K562 (cell line): ENCODE measurements at regions not wholly inside any gene's neighbourhood (a gene's known extent, or its start where the extent isn't known, plus 50 kb on each side); places are given as distances from the start of the nearest gene placed in this dataset.

Experiments used
- ATAC-seq: fragments of 200-7000 bp; cut with Tn5 transposase; 3 replicates; pipeline ENCODE4 v1.9.1; 2020; ENCODE audit warnings: moderate library complexity
- BruUV-seq: library from RNA; stranded (reverse); fragments of 400-500 nt; replicated peaks from 2 replicates; lab custom pipeline; 2021; lab: Mats Ljungman, UMichigan
- CTCF ChIA-PET: fragments of 300-600 bp; formaldehyde crosslinking; extraction: SDS; loops from one replicate; lab custom pipeline; 2021; ENCODE audit warnings: low intra/inter-chr PET ratio; lab: Yijun Ruan, JAX
- POLR2A ChIA-PET: fragments of 300-600, 350-650 bp; sonication (Branson Sonifier 250); formaldehyde crosslinking; extraction: SDS; loops from one replicate; lab custom pipeline; 2021; ENCODE audit warnings: antibody characterized with exemption, inconsistent platforms; lab: Yijun Ruan, JAX
- DNase-seq, 4 experiments: peaks; one replicate each; pipeline versions ENCODE4 v3.0.0 to v3.0.0-alpha.2; 2011 to 2018; ENCODE audit warnings: low spot score in 3 of 4, mixed read lengths in 3 of 4; ENCODE audit errors: extremely low read depth in 1 of 4
- FAIRE-seq: peaks from 2 replicates; lab custom pipeline; 2011; peaks lifted over from hg19 to GRCh38; lab: Jason Lieb, UNC
- H2AFZ ChIP-seq: 2 replicates; pipeline ENCODE4 v1.6.0; 2011; ENCODE audit warnings: low read depth, low read length, control low read depth, inconsistent platforms
- H3K27ac ChIP-seq: fragments of 200-600 bp; 3 replicates; pipeline ENCODE4 v1.8.0; 2011; ENCODE audit warnings: low read depth, mild to moderate bottlenecking, control low read depth, inconsistent platforms, low read length, moderate library complexity, mixed read lengths; ENCODE audit errors: extremely low read depth
- H3K27me3 ChIP-seq, 2 experiments: fragments of 300-600 bp in 1 of 2; 2 replicates in 1 of 2; 3 replicates in 1 of 2; pipeline versions ENCODE4 v1.6.0 to v1.8.0; 2011; ENCODE audit warnings: inconsistent platforms in 2 of 2, low read length in 2 of 2, mild to moderate bottlenecking in 1 of 2, mixed read lengths in 1 of 2, moderate library complexity in 1 of 2; ENCODE audit not compliant: control insufficient read depth in 2 of 2, insufficient read depth in 2 of 2
- H3K36me3 ChIP-seq: fragments of 300-600 bp; 3 replicates; pipeline ENCODE4 v1.8.0; 2011; ENCODE audit warnings: mild to moderate bottlenecking, low read length, inconsistent platforms; ENCODE audit not compliant: control insufficient read depth, insufficient read depth
- H3K4me1 ChIP-seq, 2 experiments: fragments of 200-600 bp in 1 of 2; replicated peaks in 1 of 2; 2 replicates in 1 of 2; 3 replicates in 1 of 2; pipeline versions ENCODE4 v1.5.1 to v1.8.0; 2011; ENCODE audit warnings: inconsistent platforms in 2 of 2, low read length in 2 of 2, mild to moderate bottlenecking in 1 of 2, mixed read lengths in 1 of 2, moderate library complexity in 1 of 2; ENCODE audit not compliant: control insufficient read depth in 2 of 2, insufficient read depth in 2 of 2
- H3K4me2 ChIP-seq: 2 replicates; pipeline ENCODE4 v1.6.1; 2011; ENCODE audit warnings: low read length, control low read depth, inconsistent platforms, mixed read lengths; ENCODE audit not compliant: insufficient read depth
- H3K4me3 ChIP-seq: fragments of 200-600 bp; sonication (generic), shearing (Covaris generic); 2 replicates; pipeline ENCODE4 v1.5.1; 2016; ENCODE audit warnings: control low read depth, inconsistent platforms
- H3K79me2 ChIP-seq: fragments of 200-600 bp; 3 replicates; pipeline ENCODE4 v1.8.0; 2011; ENCODE audit warnings: low read length, inconsistent platforms; ENCODE audit not compliant: control insufficient read depth, insufficient read depth
- H3K9ac ChIP-seq, 2 experiments: 2 replicates each; pipeline versions ENCODE4 v1.6.0 to v1.6.1; 2011; ENCODE audit warnings: low read depth in 2 of 2, low read length in 2 of 2, control low read depth in 1 of 2, inconsistent platforms in 1 of 2, mild to moderate bottlenecking in 1 of 2, mixed read lengths in 1 of 2; ENCODE audit not compliant: insufficient read depth in 1 of 2
- H3K9me1 ChIP-seq: one replicate; pipeline ENCODE4 v1.6.0; 2011; ENCODE audit warnings: inconsistent platforms, mild to moderate bottlenecking, low read length, moderate library complexity; ENCODE audit not compliant: control insufficient read depth, insufficient read depth
- H3K9me3 ChIP-seq: replicated peaks from 2 replicates; pipeline ENCODE4 v1.5.1; 2011; ENCODE audit warnings: low read depth, low read length, inconsistent platforms; ENCODE audit not compliant: control insufficient read depth, insufficient read depth
- H4K20me1 ChIP-seq: replicated peaks from 2 replicates; pipeline ENCODE4 v1.6.1; 2011; ENCODE audit warnings: low read length, inconsistent platforms, mixed read lengths; ENCODE audit not compliant: control insufficient read depth, insufficient read depth
- CBX8 ChIP-seq: fragments of 200-600 bp; sonication (generic); IDR thresholded peaks from 2 replicates; pipeline ENCODE4 v1.6.1; 2012; ENCODE audit warnings: borderline replicate concordance, mixed run types, low read depth, mild to moderate bottlenecking, moderate library complexity, mixed read lengths, low read length, control low read depth, inconsistent platforms; ENCODE audit not compliant: poor library complexity, severe bottlenecking; ENCODE audit errors: extremely low read depth
- ETS2 ChIP-seq: IDR thresholded peaks from 2 replicates; pipeline ENCODE4 v1.6.1; 2016; ENCODE audit warnings: borderline replicate concordance, missing genetic modification characterization, mild to moderate bottlenecking, moderate library complexity, missing compliant biosample characterization; ENCODE audit not compliant: poor library complexity, severe bottlenecking
- ZNF395 ChIP-seq: fragments of 200-800 bp; sonication (Bioruptor generic); IDR thresholded peaks from 2 replicates; pipeline ENCODE4 v1.6.1; 2017; ENCODE audit warnings: missing genetic modification characterization, missing compliant biosample characterization
- WGBS: fragments of 100-300 bp; shearing (Covaris generic); methylation state at CpG from one replicate; pipeline ENCODE4 v1.1.6; 2016; ENCODE audit warnings: low coverage, mixed read lengths; ENCODE audit not compliant: insufficient coverage; ENCODE audit errors: missing lambda C conversion rate; 5-methylcytosine and 5-hydroxymethylcytosine counted together
- in situ Hi-C: fragments of 300-500 bp; cut with MboI; formaldehyde crosslinking; loops from 4 replicates; pipeline ENCODE4 v1.15.0; 2018; ENCODE audit warnings: inconsistent platforms, mixed read lengths
- intact Hi-C: fragments of 100-400 bp; cut with micrococcal nuclease; formaldehyde crosslinking; loops from 2 replicates; pipeline ENCODE4 v1.14.2; 2022

- TF ChIP-seq CBX8 = no peak
Observed at GRCh38 chr3:104520228-104520655, 846.5 kb upstream of the ALCAM start (continued).

GRCh38 chr3:104521606-104522336, 844.9 kb upstream of the ALCAM start:
- no peak for DNase-seq
- in situ Hi-C loops = no loop called here
- 1% methylated on average over 7 of the region's 7 CpGs for WGBS
- TF ChIP-seq ZNF395 (CRISPR knock-in tag) (no peak), ETS2 (tag) (no peak)
- TF ChIP-seq, all 486 proteins: peak for 0
- H3K79me2 ChIP-seq = no peaks in the 10 kb centered on the region
- ATAC-seq = no peak
- no peaks in the 10 kb centered on the region for H4K20me1 ChIP-seq
- no peak overlapping the region for H3K4me3 ChIP-seq
- ChIA-PET CTCF (no interaction called here), POLR2A (no interaction called here)
- no peaks in the 10 kb centered on the region for H3K4me1 ChIP-seq
- BruUV-seq = no TSS peak
- intact Hi-C loops = no loop called here
- H3K4me2 ChIP-seq = no peak overlapping the region
- H2AFZ ChIP-seq = no peak overlapping the region
- H3K9me1 ChIP-seq = no peaks in the 10 kb centered on the region
- H3K36me3 ChIP-seq = no peaks in the 10 kb centered on the region
- no peak overlapping the region for H3K27ac ChIP-seq
- no peaks in the 10 kb centered on the region for H3K9me3 ChIP-seq
- H3K9ac ChIP-seq = no peak overlapping the region
- FAIRE-seq = no peak
- no peaks in the 10 kb centered on the region for H3K27me3 ChIP-seq
